A549 (cell line): ENCODE measurements at regions not wholly inside any gene's neighbourhood (a gene's known extent, or its start where the extent isn't known, plus 50 kb on each side); places are given as distances from the start of the nearest gene placed in this dataset.

Experiments used
- ATAC-seq, 2 experiments: fragments of 200-7000 bp in 1 of 2; fragments of >200 bp in 1 of 2; cut with Nextera tagmentation in 1 of 2; cut with Tn5 transposase in 1 of 2; 3 replicates each; pipeline versions ENCODE4 v1.8.0 to v1.9.1; 2018 to 2020; ENCODE audit warnings: mild to moderate bottlenecking in 1 of 2, moderate library complexity in 1 of 2
- CTCF ChIA-PET: fragments of 300-600 bp; sonication (Branson Sonifier 250); formaldehyde crosslinking; extraction: SDS; loops from one replicate; lab custom pipeline; 2021; ENCODE audit warnings: antibody characterized with exemption, inconsistent platforms; lab: Yijun Ruan, JAX
- POLR2A ChIA-PET: fragments of 350-600 bp; formaldehyde crosslinking; extraction: SDS; loops from one replicate; lab custom pipeline; 2021; ENCODE audit warnings: antibody characterized with exemption, inconsistent platforms; lab: Yijun Ruan, JAX
- DNase-seq, 2 experiments: peaks; one replicate each; pipeline versions ENCODE4 v3.0.0 to v3.0.0-alpha.2; 2011 to 2016; ENCODE audit warnings: low read depth in 1 of 2, low spot score in 1 of 2
- FAIRE-seq: peaks from 2 replicates; lab custom pipeline; 2011; peaks lifted over from hg19 to GRCh38; lab: Jason Lieb, UNC
- H3K27ac ChIP-seq, 2 experiments: fragments of >200 bp; sonication (Bioruptor Twin); formaldehyde crosslinking; 3 replicates each; pipeline ENCODE4 v1.5.1; 2016 to 2017
- H3K4me1 ChIP-seq: fragments of >200 bp; sonication (Bioruptor Twin); formaldehyde crosslinking; 3 replicates; pipeline ENCODE4 v1.6.1; 2016
- H3K4me2 ChIP-seq: fragments of >200 bp; sonication (Bioruptor Twin); formaldehyde crosslinking; 3 replicates; pipeline ENCODE4 v1.6.1; 2016
- H3K4me3 ChIP-seq: fragments of >200 bp; sonication (Bioruptor Twin); formaldehyde crosslinking; 3 replicates; pipeline ENCODE4 v1.5.1; 2016
- H3K9me3 ChIP-seq: fragments of >200 bp; sonication (Bioruptor Twin); formaldehyde crosslinking; 3 replicates; pipeline ENCODE4 v1.6.1; 2016
- ATOH8 ChIP-seq: fragments of 250-450 bp; sonication (Bioruptor Pico); IDR thresholded peaks from 2 replicates; pipeline ENCODE4 v1.5.0; 2020; ENCODE audit warnings: low read depth, mild to moderate bottlenecking, moderate library complexity
- CBX2 ChIP-seq: fragments of 200-600 bp; sonication (generic); IDR thresholded peaks from 2 replicates; pipeline ENCODE4 v1.6.1; 2016; ENCODE audit warnings: low read depth, mild to moderate bottlenecking, borderline replicate concordance
- CHD4 ChIP-seq: fragments of 200-600 bp; sonication (generic); IDR thresholded peaks from 2 replicates; pipeline ENCODE4 v1.6.1; 2016; ENCODE audit warnings: antibody characterized with exemption, mild to moderate bottlenecking, borderline replicate concordance
- EHMT2 ChIP-seq: fragments of 200-600 bp; sonication (generic); IDR thresholded peaks from 2 replicates; pipeline ENCODE4 v1.6.1; 2016; ENCODE audit warnings: antibody characterized with exemption, low read depth, mild to moderate bottlenecking, moderate library complexity
- EP300 ChIP-seq, 2 experiments: fragments of >200 bp; sonication (Bioruptor Twin); formaldehyde crosslinking; IDR thresholded peaks; 2 replicates in 1 of 2; 3 replicates in 1 of 2; pipeline ENCODE4 v1.6.1; 2016 to 2017
- FOXS1 ChIP-seq: fragments of 250-450 bp; sonication (Bioruptor Pico); IDR thresholded peaks from 2 replicates; pipeline ENCODE4 v1.5.0; 2020; ENCODE audit warnings: mild to moderate bottlenecking, moderate library complexity
- HES2 ChIP-seq: fragments of >200 bp; sonication (Bioruptor Twin); formaldehyde crosslinking; IDR thresholded peaks from 2 replicates; pipeline ENCODE4 v1.6.1; 2016
- HEYL ChIP-seq: fragments of 250-450 bp; sonication (Bioruptor Pico); IDR thresholded peaks from 2 replicates; pipeline ENCODE4 v1.8.0; 2021; ENCODE audit warnings: mild to moderate bottlenecking, moderate library complexity
- HOXB13 ChIP-seq: fragments of 250-450 bp; sonication (Bioruptor Pico); IDR thresholded peaks from 2 replicates; pipeline ENCODE4 v1.5.0; 2020; ENCODE audit warnings: low read depth, mild to moderate bottlenecking, moderate library complexity
- JUNB ChIP-seq: fragments of >200 bp; sonication (Bioruptor Twin); formaldehyde crosslinking; IDR thresholded peaks from 2 replicates; pipeline ENCODE4 v1.6.1; 2016
- KDM5A ChIP-seq: fragments of 200-600 bp; sonication (generic); IDR thresholded peaks from 2 replicates; pipeline ENCODE4 v1.6.1; 2016; ENCODE audit warnings: antibody characterized with exemption, mild to moderate bottlenecking
- NPAS2 ChIP-seq: fragments of 250-450 bp; sonication (Bioruptor Pico); IDR thresholded peaks from 2 replicates; pipeline ENCODE4 v1.8.0; 2022; ENCODE audit warnings: mild to moderate bottlenecking, moderate library complexity, borderline replicate concordance
- NR3C1 ChIP-seq: fragments of >200 bp; sonication (Bioruptor Twin); formaldehyde crosslinking; IDR thresholded peaks from 3 replicates; pipeline ENCODE4 v1.6.1; 2017
- PBX3 ChIP-seq: IDR thresholded peaks from 2 replicates; pipeline ENCODE4 v1.6.1; 2012
- RARB ChIP-seq: fragments of 250-450 bp; sonication (Bioruptor Pico); IDR thresholded peaks from 2 replicates; pipeline ENCODE4 v1.8.0; 2021; ENCODE audit warnings: mild to moderate bottlenecking, moderate library complexity
- REST ChIP-seq: fragments of 200-600 bp; sonication (generic); IDR thresholded peaks from 2 replicates; pipeline ENCODE4 v1.6.1; 2016; ENCODE audit warnings: antibody characterized with exemption, mild to moderate bottlenecking, moderate library complexity
- TP53 ChIP-seq: fragments of 250-450 bp; sonication (Bioruptor Pico); IDR thresholded peaks from 2 replicates; pipeline ENCODE4 v1.5.0; 2021; ENCODE audit warnings: mild to moderate bottlenecking, moderate library complexity
- ZNF302 ChIP-seq: fragments of 250-450 bp; sonication (Bioruptor Pico); IDR thresholded peaks from 2 replicates; pipeline ENCODE4 v1.9.0; 2021; ENCODE audit warnings: inconsistent platforms, mild to moderate bottlenecking, moderate library complexity
- WGBS: methylation state at CpG from one replicate; pipeline ENCODE4 v1.1.6; 2017; ENCODE audit errors: missing lambda C conversion rate; 5-methylcytosine and 5-hydroxymethylcytosine counted together

GRCh38 chr12:114038962-114039361 lies 72.8 kb upstream of the RBM19 start:
- DNase-seq (no peak), FAIRE-seq (no peak), ATAC-seq (no peak)
- Histone ChIP-seq H3K4me1 (no peaks in the 10 kb centered on the region), H3K27ac (no peak overlapping the region), H3K9me3 (no peaks in the 10 kb centered on the region), H3K4me3 (no peak overlapping the region), H3K4me2 (no peak overlapping the region)
- 43% methylated on average over 3 of the region's 3 CpGs for WGBS
- ChIA-PET POLR2A (no interaction called here), CTCF (interaction anchor here (1.7 kb wide), 1 partner anchor 10 kb away, joined by 3 read pairs; no protein-coding TSS in a partner anchor)
- no peak for TF ChIP-seq NPAS2 (CRISPR knock-in tag)
- no peak for TF ChIP-seq EP300 (IDR thresholded peaks at IDR 0.05)
- TF ChIP-seq RARB = no peak
- no peak for TF ChIP-seq ZNF302
- no peak for TF ChIP-seq PBX3
- TF ChIP-seq JUNB = no peak
- TF ChIP-seq CBX2 = no peak
- no peak for TF ChIP-seq HOXB13
- TF ChIP-seq KDM5A = no peak
- no peak for TF ChIP-seq NR3C1

- DNase-seq (no peak), FAIRE-seq (no peak), ATAC-seq (no peak)
- Histone ChIP-seq H3K9me3 (no peaks in the 10 kb centered on the region), H3K4me2 (no peak overlapping the region), H3K4me1 (no peaks in the 10 kb centered on the region), H3K4me3 (no peak overlapping the region)
- WGBS = 2% methylated on average over 3 of the region's 3 CpGs
- CTCF ChIA-PET = no interaction called here
- POLR2A ChIA-PET = no interaction called here
- TF ChIP-seq ZNF302 = no peak
- TF ChIP-seq, all 56 proteins: peak for 0
- no peak overlapping the region for H3K27ac ChIP-seq
Observed at GRCh38 chr12:114032801-114033200, 66.7 kb upstream of the RBM19 start.

GRCh38 chr12:114030451-114030850 lies 64.3 kb upstream of the RBM19 start:
- CTCF ChIA-PET = no interaction called here
- Histone ChIP-seq H3K4me3 (no peak overlapping the region), H3K4me1 (no peaks in the 10 kb centered on the region), H3K4me2 (no peak overlapping the region), H3K9me3 (no peaks in the 10 kb centered on the region), H3K27ac (no peak overlapping the region)
- WGBS = 4% methylated on average over 4 of the region's 4 CpGs
- DNase-seq (no peak), ATAC-seq (no peak), FAIRE-seq (no peak)
- POLR2A ChIA-PET = no interaction called here
- no peak for TF ChIP-seq REST

GRCh38 chr12:114026805-114027204 lies 60.7 kb upstream of the RBM19 start:
- ATAC-seq (no peak), DNase-seq (no peak), FAIRE-seq (no peak)
- H3K4me1 ChIP-seq = no peaks in the 10 kb centered on the region
- TF ChIP-seq HEYL (CRISPR knock-in tag) (no peak), RARB (no peak), EHMT2 (no peak), NR3C1 (no peak), CHD4 (no peak), FOXS1 (no peak), HES2 (no peak), ATOH8 (CRISPR knock-in tag) (no peak), TP53 (CRISPR knock-in tag) (no peak)
- no peak overlapping the region for H3K4me3 ChIP-seq
- no peak overlapping the region for H3K4me2 ChIP-seq
- no peak overlapping the region for H3K27ac ChIP-seq
- WGBS = 15% methylated on average over 3 of the region's 4 CpGs
- no peaks in the 10 kb centered on the region for H3K9me3 ChIP-seq
- ChIA-PET POLR2A (no interaction called here), CTCF (no interaction called here)
